CD14-positive monocyte (primary cell): ENCODE measurements at regions not wholly inside any gene's neighbourhood (a gene's known extent, or its start where the extent isn't known, plus 50 kb on each side); places are given as distances from the start of the nearest gene placed in this dataset.

Experiments
- DNase-seq, 3 donors: peaks; one replicate each; pipeline ENCODE4 v3.0.0-alpha.2; 2011 to 2022
- H2AFZ ChIP-seq: 2 replicates; pipeline ENCODE4 v1.6.0; 2012; ENCODE audit warnings: mild to moderate bottlenecking, low read depth, low read length, inconsistent platforms; ENCODE audit not compliant: insufficient read depth, poor library complexity, severe bottlenecking
- H3K27ac ChIP-seq, 2 donors: 1 replicate in 1 of 2; 2 replicates in 1 of 2; pipeline ENCODE4 v1.5.1; 2012 to 2013; ENCODE audit warnings: low read length in 2 of 2, control low read depth in 1 of 2, inconsistent platforms in 1 of 2, low read depth in 1 of 2, mild to moderate bottlenecking in 1 of 2
- H3K27me3 ChIP-seq, 2 donors: one replicate each; pipeline versions ENCODE4 v1.6.0 to v1.6.1; 2011 to 2013; ENCODE audit warnings: low read length in 2 of 2; ENCODE audit not compliant: control insufficient read depth in 2 of 2, insufficient read depth in 2 of 2
- H3K36me3 ChIP-seq, 2 donors: replicated peaks in 1 of 2; 1 replicate in 1 of 2; 2 replicates in 1 of 2; pipeline versions ENCODE4 v1.5.1 to v1.6.1; 2012 to 2013; ENCODE audit warnings: low read length in 2 of 2, control low read depth in 1 of 2, inconsistent platforms in 1 of 2, mild to moderate bottlenecking in 1 of 2; ENCODE audit not compliant: insufficient read depth in 2 of 2, control insufficient read depth in 1 of 2
- H3K4me1 ChIP-seq, 2 donors: 1 replicate in 1 of 2; 2 replicates in 1 of 2; pipeline versions ENCODE4 v1.5.1 to v1.6.1; 2012 to 2013; ENCODE audit warnings: low read length in 2 of 2, control low read depth in 1 of 2, inconsistent platforms in 1 of 2, mild to moderate bottlenecking in 1 of 2, moderate library complexity in 1 of 2; ENCODE audit not compliant: insufficient read depth in 2 of 2, control insufficient read depth in 1 of 2
- H3K4me2 ChIP-seq: replicated peaks from 2 replicates; pipeline ENCODE3; 2012; ENCODE audit warnings: low read length, moderate library complexity, mild to moderate bottlenecking; ENCODE audit not compliant: poor library complexity, severe bottlenecking; ENCODE audit errors: extremely low read depth
- H3K4me3 ChIP-seq, 3 experiments: fragments of 200-600 bp in 1 of 3; sonication (generic) in 1 of 3; replicated peaks in 1 of 3; 1 replicate in 2 of 3; 2 replicates in 1 of 3; pipeline ENCODE4 v1.5.1; 2011 to 2013; ENCODE audit warnings: low read length in 3 of 3, mild to moderate bottlenecking in 3 of 3, control low read depth in 2 of 3, low read depth in 2 of 3, inconsistent platforms in 1 of 3, moderate library complexity in 1 of 3
- H3K79me2 ChIP-seq: 2 replicates; pipeline ENCODE4 v1.6.0; 2012; ENCODE audit warnings: mild to moderate bottlenecking, control low read depth, inconsistent platforms, low read length, moderate library complexity; ENCODE audit not compliant: insufficient read depth
- H3K9ac ChIP-seq: 2 replicates; pipeline ENCODE4 v1.6.0; 2017; ENCODE audit warnings: low read length, mild to moderate bottlenecking; ENCODE audit not compliant: insufficient read depth, poor library complexity, severe bottlenecking
- H3K9me3 ChIP-seq, 2 donors: replicated peaks in 1 of 2; 1 replicate in 1 of 2; 2 replicates in 1 of 2; pipeline versions ENCODE4 v1.5.1 to v1.6.1; 2012 to 2013; ENCODE audit warnings: low read length in 2 of 2, control low read depth in 1 of 2; ENCODE audit not compliant: control insufficient read depth in 1 of 2, insufficient read depth in 1 of 2
- H4K20me1 ChIP-seq: 2 replicates; pipeline ENCODE4 v1.6.0; 2012; ENCODE audit warnings: mild to moderate bottlenecking, low read length, control low read depth, moderate library complexity; ENCODE audit not compliant: insufficient read depth
- H3K27ac Mint-ChIP-seq, 7 donors: one replicate each; pipeline ENCODE4 v1.8.0; 2020; ENCODE audit warnings: mild to moderate bottlenecking in 7 of 7, mixed read lengths in 7 of 7, moderate library complexity in 6 of 7, inconsistent platforms in 2 of 7
- H3K27me3 Mint-ChIP-seq, 3 donors: one replicate each; pipeline ENCODE4 v1.8.0; 2021 to 2022; ENCODE audit warnings: low read depth in 3 of 3, mild to moderate bottlenecking in 3 of 3, mixed read lengths in 3 of 3, moderate library complexity in 3 of 3, inconsistent platforms in 1 of 3
- H3K36me3 Mint-ChIP-seq, 2 donors: one replicate each; pipeline ENCODE4 v1.8.0; 2020; ENCODE audit warnings: mixed read lengths in 2 of 2, inconsistent platforms in 1 of 2, mild to moderate bottlenecking in 1 of 2
- H3K4me1 Mint-ChIP-seq: one replicate; pipeline ENCODE4 v1.8.0; 2020; ENCODE audit warnings: mild to moderate bottlenecking, mixed read lengths
- H3K4me3 Mint-ChIP-seq, 2 donors: one replicate each; pipeline ENCODE4 v1.8.0; 2020; ENCODE audit warnings: mild to moderate bottlenecking in 2 of 2, mixed read lengths in 2 of 2, moderate library complexity in 1 of 2
- H3K9me3 Mint-ChIP-seq, 7 donors: one replicate each; pipeline ENCODE4 v1.8.0; 2020 to 2022; ENCODE audit warnings: mixed read lengths in 7 of 7, mild to moderate bottlenecking in 6 of 7, moderate library complexity in 6 of 7, inconsistent platforms in 2 of 7
- WGBS: methylation state at CpG from one replicate; pipeline ENCODE4 v1.1.5; 2013; ENCODE audit warnings: missing lambda C conversion rate; ENCODE audit not compliant: insufficient coverage; 5-methylcytosine and 5-hydroxymethylcytosine counted together
- intact Hi-C, 2 donors: fragments of 100-400 bp; cut with micrococcal nuclease; formaldehyde crosslinking; loops; one replicate each; pipeline versions ENCODE4 v1.15.0 to v1.15.1; 2023
- TF ChIP-seq, protein P1 (sequence below): fragments of 200-600 bp; IDR thresholded peaks from one replicate; pipeline ENCODE4 v1.8.0; 2022; ENCODE audit warnings: antibody characterized with exemption, mild to moderate bottlenecking

DNA sequence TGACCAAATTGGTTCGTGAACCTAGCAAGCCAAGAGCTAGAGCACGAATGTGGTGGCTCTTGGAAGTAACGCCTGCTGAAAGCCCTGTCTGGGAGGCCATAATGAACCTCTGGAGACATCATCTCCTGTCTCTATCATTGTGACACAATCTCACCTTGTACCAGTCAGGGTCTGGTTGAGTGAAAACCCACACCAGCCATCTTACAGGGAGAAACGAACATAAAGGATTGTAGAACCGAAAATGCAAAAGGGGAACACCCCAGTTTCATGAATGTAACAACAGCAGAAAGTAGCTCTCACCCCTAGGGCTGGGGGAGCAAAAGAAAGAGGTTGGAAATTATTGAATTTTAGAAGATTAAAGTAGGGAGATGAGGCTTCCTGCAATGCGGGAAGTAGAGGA, 50.9 kb upstream of the TAB2 start:
- Histone ChIP-seq H3K27ac (peak overlapping the region; percentile 51 to 86), H3K27me3 (no peaks in the 10 kb centered on the region), H3K9me3 (no peaks in the 10 kb centered on the region), H3K36me3 (no peaks in the 10 kb centered on the region), H3K4me1 (peaks cover 62 to 64% of the 10 kb centered on the region in 2 donors), H4K20me1 (no peaks in the 10 kb centered on the region), H3K4me3 (peak overlapping the region in 1 of 3 experiments; percentile 53), H3K4me2 (peak overlapping the region; percentile 59), H3K79me2 (peaks cover 3% of the 10 kb centered on the region), H2AFZ (peak overlapping the region; percentile 82), H3K9ac (peak overlapping the region; percentile 25)
- Mint-ChIP-seq H3K4me1 (peaks cover 59% of the 10 kb centered on the region), H3K4me3 (peak overlapping the region; percentile 58 to 75), H3K36me3 (peaks cover 0 to 1% of the 10 kb centered on the region in 2 donors), H3K27me3 (peaks cover 0 to 3% (median 0%) of the 10 kb centered on the region in 3 donors), H3K27ac (peak overlapping the region; percentile 78 to 92 (median 89)), H3K9me3 (no peaks in the 10 kb centered on the region)
- TF ChIP-seq, protein P1, sequence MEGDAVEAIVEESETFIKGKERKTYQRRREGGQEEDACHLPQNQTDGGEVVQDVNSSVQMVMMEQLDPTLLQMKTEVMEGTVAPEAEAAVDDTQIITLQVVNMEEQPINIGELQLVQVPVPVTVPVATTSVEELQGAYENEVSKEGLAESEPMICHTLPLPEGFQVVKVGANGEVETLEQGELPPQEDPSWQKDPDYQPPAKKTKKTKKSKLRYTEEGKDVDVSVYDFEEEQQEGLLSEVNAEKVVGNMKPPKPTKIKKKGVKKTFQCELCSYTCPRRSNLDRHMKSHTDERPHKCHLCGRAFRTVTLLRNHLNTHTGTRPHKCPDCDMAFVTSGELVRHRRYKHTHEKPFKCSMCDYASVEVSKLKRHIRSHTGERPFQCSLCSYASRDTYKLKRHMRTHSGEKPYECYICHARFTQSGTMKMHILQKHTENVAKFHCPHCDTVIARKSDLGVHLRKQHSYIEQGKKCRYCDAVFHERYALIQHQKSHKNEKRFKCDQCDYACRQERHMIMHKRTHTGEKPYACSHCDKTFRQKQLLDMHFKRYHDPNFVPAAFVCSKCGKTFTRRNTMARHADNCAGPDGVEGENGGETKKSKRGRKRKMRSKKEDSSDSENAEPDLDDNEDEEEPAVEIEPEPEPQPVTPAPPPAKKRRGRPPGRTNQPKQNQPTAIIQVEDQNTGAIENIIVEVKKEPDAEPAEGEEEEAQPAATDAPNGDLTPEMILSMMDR = no peak
- peak; percentile 41 to 65 (median 53) for DNase-seq
- WGBS = 26% methylated on average over 1 of the region's 6 CpGs
- intact Hi-C loops = no loop called here

DNA sequence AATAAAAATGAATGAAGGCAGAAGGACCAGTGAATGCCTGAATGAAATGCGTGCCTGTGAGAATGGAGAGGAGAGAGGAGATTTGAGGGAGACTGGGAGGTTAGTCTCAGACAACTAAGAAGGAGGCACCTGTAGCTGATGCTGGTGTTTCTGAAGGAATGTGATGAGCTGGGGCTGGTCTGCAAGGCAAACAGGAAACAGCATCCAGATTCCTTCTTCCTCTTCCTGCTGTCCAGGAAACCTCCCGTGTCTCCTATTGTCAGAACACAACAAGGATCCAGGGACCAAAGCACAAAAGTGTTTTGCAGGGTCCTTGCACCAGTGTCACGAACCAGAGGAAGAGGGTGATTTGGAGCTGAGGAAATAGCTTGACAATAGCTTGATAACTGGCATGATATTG, 50.4 kb upstream of the TAB2 start:
- Histone ChIP-seq H3K36me3 (no peaks in the 10 kb centered on the region), H2AFZ (peak overlapping the region; percentile 82), H3K4me3 (peak overlapping the region in 1 of 3 experiments; percentile 53), H3K9me3 (no peaks in the 10 kb centered on the region), H3K4me1 (peaks cover 66 to 68% of the 10 kb centered on the region in 2 donors), H3K27me3 (no peaks in the 10 kb centered on the region), H3K9ac (peak overlapping the region; percentile 25), H3K27ac (peak overlapping the region; percentile 34 to 86), H3K4me2 (peak overlapping the region; percentile 59), H3K79me2 (peaks cover 3% of the 10 kb centered on the region), H4K20me1 (no peaks in the 10 kb centered on the region)
- Mint-ChIP-seq H3K27me3 (peaks cover 0 to 3% (median 0%) of the 10 kb centered on the region in 3 donors), H3K9me3 (no peaks in the 10 kb centered on the region), H3K27ac (peak overlapping the region; percentile 78 to 92 (median 89)), H3K4me1 (peaks cover 63% of the 10 kb centered on the region), H3K4me3 (peak overlapping the region in 1 of 2 donors; percentile 75), H3K36me3 (no peaks in the 10 kb centered on the region)
- intact Hi-C loops = no loop called here
- TF ChIP-seq, protein P1 = no peak
- WGBS = 39% methylated on average over 2 of the region's 3 CpGs
- DNase-seq = no peak
